ENCODE measurements at regions not wholly inside any gene's neighbourhood (a gene's known extent, or its start where the extent isn't known, plus 50 kb on each side); places are given as distances from the start of the nearest gene placed in this dataset.

- Histone ChIP-seq H3K27me3 (ENCODE audit: insufficient read depth, low read depth) (no peaks in the 10 kb centered on the region), H3K4me3 (no peak overlapping the region), H2AFZ (no peak overlapping the region), H3F3A (ENCODE audit: insufficient read depth, low read depth) (no peaks in the 10 kb centered on the region), H3K4me2 (no peak overlapping the region), H3K9me2 (ENCODE audit: insufficient read depth) (no peaks in the 10 kb centered on the region), H3K9me3 (ENCODE audit: insufficient read depth, low read depth) (no peaks in the 10 kb centered on the region), H4K20me1 (ENCODE audit: insufficient read depth) (no peaks in the 10 kb centered on the region), H3K79me2 (ENCODE audit: low read depth) (no peaks in the 10 kb centered on the region), H3K4me1 (replicated peaks; ENCODE audit: insufficient read depth) (no peaks in the 10 kb centered on the region), H3K27ac (no peak overlapping the region), H3K36me3 (ENCODE audit: low read depth) (no peaks in the 10 kb centered on the region)
- CTCF ChIA-PET = no interaction called here
- POLR2A ChIA-PET (ENCODE audit: unreplicated experiment) = no interaction called here
- intact Hi-C loops (cut with micrococcal nuclease; ENCODE audit: unreplicated experiment) = no loop called here
- DNase-seq = no peak
- no TSS peak for BruUV-seq (replicated peaks)
- TF ChIP-seq CTCF (conservative IDR thresholded peaks at IDR 0.05) (no peak), EZH2 (IDR thresholded peaks at IDR 0.05; ENCODE audit: low read depth) (no peak)
These were observed 195.0 kb upstream of the GPRIN3 start for GRCh38 chr4:89502581-89502980.

- no peaks in the 10 kb centered on the region for H3K27me3 ChIP-seq (ENCODE audit: insufficient read depth, low read depth)
- no peak for TF ChIP-seq EZH2 (IDR thresholded peaks at IDR 0.05; ENCODE audit: low read depth)
- TF ChIP-seq CTCF (conservative IDR thresholded peaks at IDR 0.05) = no peak
- H3K79me2 ChIP-seq (ENCODE audit: low read depth) = no peaks in the 10 kb centered on the region
- H3K4me2 ChIP-seq = no peak overlapping the region
- no peak overlapping the region for H2AFZ ChIP-seq
- DNase-seq = no peak
- no peaks in the 10 kb centered on the region for H3K9me3 ChIP-seq (ENCODE audit: insufficient read depth, low read depth)
- no peak overlapping the region for H3K27ac ChIP-seq
- CTCF ChIA-PET = no interaction called here
- H4K20me1 ChIP-seq (ENCODE audit: insufficient read depth) = no peaks in the 10 kb centered on the region
- H3K9me2 ChIP-seq (ENCODE audit: insufficient read depth) = no peaks in the 10 kb centered on the region; the same call in 1 of the 2 replicates
- no peaks in the 10 kb centered on the region for H3K4me1 ChIP-seq (replicated peaks; ENCODE audit: insufficient read depth)
- BruUV-seq (replicated peaks) = no TSS peak
- H3K4me3 ChIP-seq = no peak overlapping the region
- no peaks in the 10 kb centered on the region for H3K36me3 ChIP-seq (ENCODE audit: low read depth)
- POLR2A ChIA-PET (ENCODE audit: unreplicated experiment) = no interaction called here
- no peaks in the 10 kb centered on the region for H3F3A ChIP-seq (ENCODE audit: insufficient read depth, low read depth)
- intact Hi-C loops (cut with micrococcal nuclease; ENCODE audit: unreplicated experiment) = no loop called here
These were observed 190.1 kb upstream of the GPRIN3 start for GRCh38 chr4:89497517-89498308.

GRCh38 chr4:89496851-89497250 lies 189.3 kb upstream of the GPRIN3 start:
- Histone ChIP-seq H3K4me1 (replicated peaks; ENCODE audit: insufficient read depth) (no peaks in the 10 kb centered on the region), H3K27me3 (ENCODE audit: insufficient read depth, low read depth) (no peaks in the 10 kb centered on the region), H3K79me2 (ENCODE audit: low read depth) (no peaks in the 10 kb centered on the region), H3K4me2 (no peak overlapping the region), H3K9me2 (ENCODE audit: insufficient read depth) (no peaks in the 10 kb centered on the region; the same call in 1 of the 2 replicates), H4K20me1 (ENCODE audit: insufficient read depth) (no peaks in the 10 kb centered on the region), H3K4me3 (no peak overlapping the region), H3K9me3 (ENCODE audit: insufficient read depth, low read depth) (no peaks in the 10 kb centered on the region), H3K27ac (no peak overlapping the region), H2AFZ (no peak overlapping the region), H3K36me3 (ENCODE audit: low read depth) (no peaks in the 10 kb centered on the region), H3F3A (ENCODE audit: insufficient read depth, low read depth) (no peaks in the 10 kb centered on the region)
- TF ChIP-seq EZH2 (IDR thresholded peaks at IDR 0.05; ENCODE audit: low read depth) (no peak), CTCF (conservative IDR thresholded peaks at IDR 0.05) (no peak)
- ChIA-PET POLR2A (ENCODE audit: unreplicated experiment) (no interaction called here), CTCF (no interaction called here)
- no TSS peak for BruUV-seq (replicated peaks)
- no peak for DNase-seq
- intact Hi-C loops (cut with micrococcal nuclease; ENCODE audit: unreplicated experiment) = no loop called here
